ENCODE measurements at regions not wholly inside any gene's neighbourhood (a gene's known extent, or its start where the extent isn't known, plus 50 kb on each side); places are given as distances from the start of the nearest gene placed in this dataset.
"Not testable (repeated sequence)": the region's sequence is repeated elsewhere in the genome, so short reads cannot be mapped to it uniquely, and the experiment has no call there.

- DNase-seq: no peak
Measured at GRCh38 chr2:160584972-160585494, 91.4 kb upstream of the RBMS1 start.

- DNase-seq: no peak
Measured at GRCh38 chr2:160590664-160591063, 97.1 kb upstream of the RBMS1 start.

GRCh38 chr2:160592401-160592800 lies 98.8 kb upstream of the RBMS1 start:
- DNase-seq: no peak

GRCh38 chr2:160592993-160593392 lies 99.4 kb upstream of the RBMS1 start:
- DNase-seq: no peak

GRCh38 chr2:160596441-160596840 lies 102.8 kb upstream of the RBMS1 start:
- DNase-seq: no peak

- not testable (repeated sequence) for DNase-seq
Measured at GRCh38 chr2:160600437-160600836, 106.8 kb upstream of the RBMS1 start.

- DNase-seq: no peak
Measured at GRCh38 chr2:160602073-160602472, 108.5 kb upstream of the RBMS1 start.

GRCh38 chr2:160603771-160604510 lies 110.3 kb upstream of the RBMS1 start:
- DNase-seq: no peak

- no peak for DNase-seq
Measured at GRCh38 chr2:160606341-160606740, 112.7 kb upstream of the RBMS1 start.

- DNase-seq: no peak
Measured at GRCh38 chr2:160608599-160608998, 115.0 kb upstream of the RBMS1 start.

GRCh38 chr2:160609346-160609745 lies 115.7 kb upstream of the RBMS1 start:
- no peak for DNase-seq

GRCh38 chr2:160610041-160610440 lies 116.4 kb upstream of the RBMS1 start:
- DNase-seq: no peak

GRCh38 chr2:160612266-160612856 lies 118.8 kb upstream of the RBMS1 start:
- DNase-seq: no peak

GRCh38 chr2:160613466-160614153 lies 120.0 kb upstream of the RBMS1 start:
- DNase-seq: no peak

GRCh38 chr2:160614391-160614790 lies 120.8 kb upstream of the RBMS1 start:
- DNase-seq: no peak

GRCh38 chr2:160615706-160616105 lies 122.1 kb upstream of the RBMS1 start:
- no peak for DNase-seq

GRCh38 chr2:160616149-160616548 lies 122.5 kb upstream of the RBMS1 start:
- no peak for DNase-seq

GRCh38 chr2:160621748-160622147 lies 128.1 kb upstream of the RBMS1 start:
- no peak for DNase-seq

GRCh38 chr2:160628020-160628637 lies 134.5 kb upstream of the RBMS1 start:
- not testable (repeated sequence) for DNase-seq

GRCh38 chr2:160628811-160629210 lies 135.2 kb upstream of the RBMS1 start:
- no peak for DNase-seq

- no peak for DNase-seq
Measured at GRCh38 chr2:160630801-160631590, 137.4 kb upstream of the RBMS1 start.
